ENCODE measurements at regions not wholly inside any gene's neighbourhood (a gene's known extent, or its start where the extent isn't known, plus 50 kb on each side); places are given as distances from the start of the nearest gene placed in this dataset.

- no peak for TF ChIP-seq EZH2 (IDR thresholded peaks at IDR 0.05; ENCODE audit: borderline replicate concordance, insufficient read depth, low read depth, low read length, poor library complexity, severe bottlenecking)
- no peak for TF ChIP-seq CTCF (IDR thresholded peaks at IDR 0.05)
Measured at GRCh38 chr6:102154176-102154575, 760.7 kb downstream of the GRIK2 start.

Measured in B cell (primary cell).